Keratinocyte (primary cell): ENCODE measurements at regions not wholly inside any gene's neighbourhood (a gene's known extent, or its start where the extent isn't known, plus 50 kb on each side); places are given as distances from the start of the nearest gene placed in this dataset.

Source experiments
- DNase-seq: peaks from one replicate; pipeline ENCODE4 v3.0.0-alpha.2; 2011; ENCODE audit warnings: low read depth, missing footprints, low spot score
- FAIRE-seq: peaks from 2 replicates; lab custom pipeline; 2011; peaks lifted over from hg19 to GRCh38; lab: Jason Lieb, UNC
- H2AFZ ChIP-seq: 2 replicates; pipeline ENCODE4 v1.6.0; 2012; ENCODE audit warnings: low read length, control low read depth, inconsistent platforms; ENCODE audit not compliant: control insufficient read depth
- H3K27ac ChIP-seq: 2 replicates; pipeline ENCODE4 v1.5.1; 2011; ENCODE audit warnings: low read length; ENCODE audit not compliant: control insufficient read depth, insufficient read depth
- H3K27me3 ChIP-seq: 3 replicates; pipeline ENCODE4 v1.6.0; 2011; ENCODE audit warnings: low read length; ENCODE audit not compliant: control insufficient read depth, insufficient read depth; ENCODE audit errors: extremely low read depth
- H3K36me3 ChIP-seq, 2 experiments: 2 replicates in 1 of 2; 3 replicates in 1 of 2; pipeline ENCODE4 v1.5.1; 2011; ENCODE audit warnings: low read length in 2 of 2, mild to moderate bottlenecking in 1 of 2; ENCODE audit not compliant: control insufficient read depth in 2 of 2, insufficient read depth in 2 of 2; ENCODE audit errors: extremely low read depth in 1 of 2
- H3K4me1 ChIP-seq: 3 replicates; pipeline ENCODE4 v1.5.1; 2011; ENCODE audit warnings: low read length; ENCODE audit not compliant: control insufficient read depth, insufficient read depth; ENCODE audit errors: extremely low read depth
- H3K4me2 ChIP-seq: 3 replicates; pipeline ENCODE4 v1.6.0; 2011; ENCODE audit warnings: low read depth, low read length; ENCODE audit not compliant: control insufficient read depth, insufficient read depth; ENCODE audit errors: extremely low read depth
- H3K4me3 ChIP-seq, 3 experiments: fragments of 200-600 bp in 1 of 3; sonication (generic) in 1 of 3; 2 replicates in 2 of 3; 3 replicates in 1 of 3; pipeline ENCODE4 v1.5.1; 2011 to 2016; ENCODE audit warnings: low read length in 3 of 3, mild to moderate bottlenecking in 3 of 3, control low read depth in 2 of 3, inconsistent platforms in 1 of 3, low read depth in 1 of 3, mixed read lengths in 1 of 3, mixed run types in 1 of 3, moderate library complexity in 1 of 3; ENCODE audit not compliant: control insufficient read depth in 2 of 3, insufficient read depth in 2 of 3; ENCODE audit errors: extremely low read depth in 1 of 3
- H3K79me2 ChIP-seq: 2 replicates; pipeline ENCODE4 v1.6.0; 2012; ENCODE audit warnings: low read length; ENCODE audit not compliant: control insufficient read depth, insufficient read depth
- H3K9ac ChIP-seq: 3 replicates; pipeline ENCODE4 v1.6.0; 2011; ENCODE audit warnings: low read length; ENCODE audit not compliant: control insufficient read depth, insufficient read depth; ENCODE audit errors: extremely low read depth
- H3K9me1 ChIP-seq: 3 replicates; pipeline ENCODE4 v1.6.0; 2011; ENCODE audit warnings: low read length; ENCODE audit not compliant: control insufficient read depth, insufficient read depth; ENCODE audit errors: extremely low read depth
- H3K9me3 ChIP-seq: 2 replicates; pipeline ENCODE4 v1.5.1; 2012; ENCODE audit warnings: low read depth, low read length; ENCODE audit not compliant: control insufficient read depth
- H4K20me1 ChIP-seq: 3 replicates; pipeline ENCODE4 v1.6.0; 2011; ENCODE audit warnings: low read length; ENCODE audit not compliant: control insufficient read depth, insufficient read depth; ENCODE audit errors: extremely low read depth
- EZH2 ChIP-seq: IDR thresholded peaks from one replicate; pipeline ENCODE4 v1.6.1; 2012; ENCODE audit warnings: inconsistent platforms, mild to moderate bottlenecking, low read length, moderate library complexity
- dilution Hi-C: fragments of 300-500 bp; cut with MboI; formaldehyde crosslinking; loops from one replicate; pipeline ENCODE4 v1.7.0; 2020; ENCODE audit warnings: low sequenced_read_pairs; ENCODE audit not compliant: extremely low pct_ligation_motif_present
- TF ChIP-seq, protein P1 (sequence below), 3 experiments: IDR thresholded peaks in 1 of 3; conservative IDR thresholded peaks in 1 of 3; optimal IDR thresholded peaks in 1 of 3; 2 replicates in 2 of 3; 3 replicates in 1 of 3; pipeline versions ENCODE3 to v1.5.1; 2011; ENCODE audit warnings: low read length in 3 of 3, mild to moderate bottlenecking in 3 of 3, moderate library complexity in 2 of 3, control low read depth in 1 of 3, inconsistent platforms in 1 of 3; ENCODE audit not compliant: insufficient read depth in 2 of 3; ENCODE audit errors: extremely low read depth in 1 of 3

DNA sequence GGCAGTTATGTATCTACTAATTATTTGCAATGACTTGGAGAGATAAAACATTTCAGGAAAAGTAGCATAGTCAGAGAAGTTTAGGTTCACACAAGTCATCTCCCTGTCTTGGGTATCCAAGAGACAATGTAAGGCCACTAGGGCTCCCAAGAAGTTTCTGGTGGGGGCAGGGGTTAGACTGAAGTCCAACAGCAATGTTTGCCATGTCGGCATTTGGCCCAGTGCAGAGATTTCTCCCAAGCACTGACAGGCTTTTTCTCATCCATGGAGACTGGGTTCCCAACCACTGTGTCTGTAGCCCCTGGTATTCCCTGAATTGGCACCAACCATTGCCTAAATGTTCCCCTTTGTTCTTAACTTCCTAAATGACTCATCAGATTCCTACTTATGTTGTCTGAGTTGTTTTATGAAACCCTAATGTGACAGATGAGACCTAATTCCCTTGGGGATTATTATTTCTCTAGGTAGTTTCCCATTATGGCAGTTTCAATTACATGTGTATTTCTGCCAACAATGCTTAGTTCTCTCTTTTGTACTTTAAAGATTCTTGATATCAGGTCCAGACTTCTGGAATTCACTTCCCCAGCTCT, 103.6 kb upstream of the EGFLAM start:
- Histone ChIP-seq H3K4me1 (peaks cover 2% of the 10 kb centered on the region), H3K79me2 (no peaks in the 10 kb centered on the region), H3K9me1 (no peaks in the 10 kb centered on the region), H3K27ac (no peak overlapping the region), H3K4me3 (no peak overlapping the region), H3K36me3 (no peaks in the 10 kb centered on the region), H3K27me3 (no peaks in the 10 kb centered on the region), H3K9me3 (no peaks in the 10 kb centered on the region), H3K4me2 (no peak overlapping the region), H4K20me1 (no peaks in the 10 kb centered on the region), H2AFZ (no peak overlapping the region), H3K9ac (no peak overlapping the region)
- FAIRE-seq (no peak), DNase-seq (no peak)
- TF ChIP-seq EZH2 = no peak
- dilution Hi-C loops = no loop called here

DNA sequence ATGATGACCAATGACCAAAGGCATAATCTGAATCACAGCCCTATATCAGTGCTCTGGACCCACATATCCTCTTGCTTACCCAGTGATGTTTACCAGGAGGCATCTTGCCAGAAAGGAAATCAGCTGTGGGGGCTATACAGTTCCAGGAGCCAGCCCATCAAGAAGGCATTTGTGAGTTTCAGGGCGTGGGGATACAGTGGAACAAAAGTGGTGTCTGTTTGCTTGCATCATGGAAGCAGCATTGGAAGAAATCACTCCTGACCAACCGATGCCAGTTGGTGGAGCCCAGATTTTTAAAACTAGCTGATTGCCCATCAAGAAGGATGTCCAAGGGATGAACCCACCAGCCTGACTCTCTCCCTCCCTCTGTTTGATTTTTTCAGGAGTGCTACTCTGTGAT, 106.5 kb upstream of the EGFLAM start:
- Histone ChIP-seq H3K27ac (no peak overlapping the region), H3K9me1 (no peaks in the 10 kb centered on the region), H3K4me2 (no peak overlapping the region), H3K36me3 (no peaks in the 10 kb centered on the region), H2AFZ (no peak overlapping the region), H3K9ac (no peak overlapping the region), H4K20me1 (no peaks in the 10 kb centered on the region), H3K9me3 (no peaks in the 10 kb centered on the region), H3K79me2 (no peaks in the 10 kb centered on the region), H3K27me3 (no peaks in the 10 kb centered on the region), H3K4me3 (no peak overlapping the region), H3K4me1 (peaks cover 2% of the 10 kb centered on the region)
- dilution Hi-C loops = no loop called here
- FAIRE-seq (no peak), DNase-seq (no peak)
- TF ChIP-seq, protein P1, sequence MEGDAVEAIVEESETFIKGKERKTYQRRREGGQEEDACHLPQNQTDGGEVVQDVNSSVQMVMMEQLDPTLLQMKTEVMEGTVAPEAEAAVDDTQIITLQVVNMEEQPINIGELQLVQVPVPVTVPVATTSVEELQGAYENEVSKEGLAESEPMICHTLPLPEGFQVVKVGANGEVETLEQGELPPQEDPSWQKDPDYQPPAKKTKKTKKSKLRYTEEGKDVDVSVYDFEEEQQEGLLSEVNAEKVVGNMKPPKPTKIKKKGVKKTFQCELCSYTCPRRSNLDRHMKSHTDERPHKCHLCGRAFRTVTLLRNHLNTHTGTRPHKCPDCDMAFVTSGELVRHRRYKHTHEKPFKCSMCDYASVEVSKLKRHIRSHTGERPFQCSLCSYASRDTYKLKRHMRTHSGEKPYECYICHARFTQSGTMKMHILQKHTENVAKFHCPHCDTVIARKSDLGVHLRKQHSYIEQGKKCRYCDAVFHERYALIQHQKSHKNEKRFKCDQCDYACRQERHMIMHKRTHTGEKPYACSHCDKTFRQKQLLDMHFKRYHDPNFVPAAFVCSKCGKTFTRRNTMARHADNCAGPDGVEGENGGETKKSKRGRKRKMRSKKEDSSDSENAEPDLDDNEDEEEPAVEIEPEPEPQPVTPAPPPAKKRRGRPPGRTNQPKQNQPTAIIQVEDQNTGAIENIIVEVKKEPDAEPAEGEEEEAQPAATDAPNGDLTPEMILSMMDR (optimal IDR thresholded peaks at IDR 0.05 in 1 of 3, IDR thresholded peaks at IDR 0.05 in 1 of 3, conservative IDR thresholded peaks at IDR 0.05 in 1 of 3; ENCODE audit: extremely low read depth in 1 of 3, insufficient read depth in 2 of 3, low read length in 3 of 3) = no peak
- no peak for TF ChIP-seq EZH2

DNA sequence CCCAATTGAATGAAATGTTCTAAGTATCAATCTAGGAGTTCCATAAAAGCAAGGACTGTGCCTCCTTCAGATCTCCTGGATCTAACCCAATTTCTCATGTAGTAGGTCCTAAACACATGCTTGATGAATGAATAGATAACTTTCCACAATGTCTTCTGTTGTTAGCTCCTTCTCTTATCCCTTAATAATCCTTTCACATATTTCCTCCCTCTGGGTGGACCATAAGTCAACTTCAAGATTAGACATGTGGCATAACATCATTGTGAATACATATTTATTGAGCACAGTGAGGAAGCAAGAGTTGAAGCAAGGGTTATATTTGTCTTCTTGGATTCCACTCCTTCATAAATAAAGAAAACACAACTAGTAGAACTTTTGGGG, 108.6 kb upstream of the EGFLAM start:
- Histone ChIP-seq H3K9ac (no peak overlapping the region), H3K36me3 (no peaks in the 10 kb centered on the region), H3K9me3 (no peaks in the 10 kb centered on the region), H4K20me1 (no peaks in the 10 kb centered on the region), H3K4me2 (no peak overlapping the region), H3K27me3 (no peaks in the 10 kb centered on the region), H2AFZ (no peak overlapping the region), H3K9me1 (no peaks in the 10 kb centered on the region), H3K4me1 (peaks cover 2% of the 10 kb centered on the region), H3K27ac (no peak overlapping the region), H3K79me2 (no peaks in the 10 kb centered on the region), H3K4me3 (no peak overlapping the region)
- no peak for TF ChIP-seq EZH2
- DNase-seq = no peak
- dilution Hi-C loops = no loop called here
- FAIRE-seq = no peak
